A549 (cell line): ENCODE measurements at regions not wholly inside any gene's neighbourhood (a gene's known extent, or its start where the extent isn't known, plus 50 kb on each side); places are given as distances from the start of the nearest gene placed in this dataset.

Experiments
- EP300 ChIP-seq, 2 experiments: fragments of >200 bp; sonication (Bioruptor Twin); formaldehyde crosslinking; IDR thresholded peaks; 2 replicates in 1 of 2; 3 replicates in 1 of 2; pipeline ENCODE4 v1.6.1; 2016 to 2017
- HOXA7 ChIP-seq: fragments of 250-450 bp; sonication (Bioruptor Pico); IDR thresholded peaks from 2 replicates; pipeline ENCODE4 v1.5.0; 2020; ENCODE audit warnings: mild to moderate bottlenecking, moderate library complexity
- TF ChIP-seq, protein P1 (sequence below): IDR thresholded peaks from 2 replicates; pipeline ENCODE4 v1.6.1; 2012; ENCODE audit warnings: low read depth, borderline replicate concordance
- TF ChIP-seq, protein P2 (sequence below): fragments of >200 bp; sonication (Bioruptor Twin); formaldehyde crosslinking; IDR thresholded peaks from 3 replicates; pipeline ENCODE4 v1.5.1; 2016

DNA sequence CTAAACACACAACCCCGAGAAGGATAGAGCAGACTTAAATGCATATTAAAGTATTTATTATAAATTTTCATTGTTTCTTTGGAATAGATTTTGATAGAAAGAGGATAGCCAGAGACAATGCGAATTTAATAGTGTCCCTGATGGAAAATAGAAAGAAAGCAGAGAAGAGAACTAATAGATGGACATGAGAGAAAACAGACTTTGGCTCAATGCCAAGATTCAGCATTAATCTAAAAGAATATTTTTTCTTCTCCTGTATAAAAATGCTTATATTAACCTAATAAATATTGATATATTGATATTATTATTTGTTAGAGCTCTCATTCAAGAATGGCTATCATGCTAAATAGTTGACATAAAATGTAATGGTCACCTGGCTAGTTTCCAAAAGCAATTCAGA, 173.4 kb downstream of the KIF2B start:
- TF ChIP-seq, protein P1, sequence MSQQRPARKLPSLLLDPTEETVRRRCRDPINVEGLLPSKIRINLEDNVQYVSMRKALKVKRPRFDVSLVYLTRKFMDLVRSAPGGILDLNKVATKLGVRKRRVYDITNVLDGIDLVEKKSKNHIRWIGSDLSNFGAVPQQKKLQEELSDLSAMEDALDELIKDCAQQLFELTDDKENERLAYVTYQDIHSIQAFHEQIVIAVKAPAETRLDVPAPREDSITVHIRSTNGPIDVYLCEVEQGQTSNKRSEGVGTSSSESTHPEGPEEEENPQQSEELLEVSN, result no peak
- TF ChIP-seq, protein P2, sequence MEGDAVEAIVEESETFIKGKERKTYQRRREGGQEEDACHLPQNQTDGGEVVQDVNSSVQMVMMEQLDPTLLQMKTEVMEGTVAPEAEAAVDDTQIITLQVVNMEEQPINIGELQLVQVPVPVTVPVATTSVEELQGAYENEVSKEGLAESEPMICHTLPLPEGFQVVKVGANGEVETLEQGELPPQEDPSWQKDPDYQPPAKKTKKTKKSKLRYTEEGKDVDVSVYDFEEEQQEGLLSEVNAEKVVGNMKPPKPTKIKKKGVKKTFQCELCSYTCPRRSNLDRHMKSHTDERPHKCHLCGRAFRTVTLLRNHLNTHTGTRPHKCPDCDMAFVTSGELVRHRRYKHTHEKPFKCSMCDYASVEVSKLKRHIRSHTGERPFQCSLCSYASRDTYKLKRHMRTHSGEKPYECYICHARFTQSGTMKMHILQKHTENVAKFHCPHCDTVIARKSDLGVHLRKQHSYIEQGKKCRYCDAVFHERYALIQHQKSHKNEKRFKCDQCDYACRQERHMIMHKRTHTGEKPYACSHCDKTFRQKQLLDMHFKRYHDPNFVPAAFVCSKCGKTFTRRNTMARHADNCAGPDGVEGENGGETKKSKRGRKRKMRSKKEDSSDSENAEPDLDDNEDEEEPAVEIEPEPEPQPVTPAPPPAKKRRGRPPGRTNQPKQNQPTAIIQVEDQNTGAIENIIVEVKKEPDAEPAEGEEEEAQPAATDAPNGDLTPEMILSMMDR, result no peak
- no peak for TF ChIP-seq EP300 (IDR thresholded peaks at IDR 0.05)
- TF ChIP-seq HOXA7 (CRISPR knock-in tag), result no peak
